Prostate gland (tissue), 2 donors: ENCODE measurements at regions not wholly inside any gene's neighbourhood (a gene's known extent, or its start where the extent isn't known, plus 50 kb on each side); places are given as distances from the start of the nearest gene placed in this dataset.

ENCODE experiments used
- DNase-seq: peaks from one replicate; pipeline ENCODE4 v3.0.0-alpha.2; 2019; ENCODE audit warnings: low spot score
- H3K27ac ChIP-seq, 2 donors: fragments of 200-600 bp; sonication (generic); 2 replicates each; pipeline ENCODE4 v1.5.1; 2017 to 2019
- H3K27me3 ChIP-seq: fragments of 200-600 bp; sonication (generic); replicated peaks from 2 replicates; pipeline ENCODE4 v1.5.1; 2019; ENCODE audit not compliant: insufficient read depth
- H3K36me3 ChIP-seq, 2 donors: fragments of 200-600 bp; sonication (generic); 1 replicate in 1 of 2; 2 replicates in 1 of 2; pipeline versions ENCODE4 v1.5.1 to v1.8.1; 2017 to 2019
- H3K4me1 ChIP-seq: fragments of 200-600 bp; sonication (generic); replicated peaks from 2 replicates; pipeline ENCODE4 v1.5.1; 2019
- H3K4me3 ChIP-seq, 2 donors: fragments of 200-600 bp; sonication (generic); 2 replicates each; pipeline ENCODE4 v1.5.1; 2017 to 2019
- H3K9me3 ChIP-seq: fragments of 200-600 bp; sonication (generic); 2 replicates; pipeline ENCODE4 v1.5.1; 2017
- POLR2A ChIP-seq: fragments of 450-650 bp; IDR thresholded peaks from one replicate; pipeline ENCODE4 v1.6.1; 2016; ENCODE audit warnings: antibody characterized with exemption, mild to moderate bottlenecking
- POLR2AphosphoS5 ChIP-seq: sonication (generic); formaldehyde crosslinking; IDR thresholded peaks from one replicate; pipeline ENCODE4 v1.6.1; 2017; ENCODE audit warnings: antibody characterized with exemption
- WGBS: methylation state at CpG from one replicate; pipeline ENCODE4 v1.1.5; 2018; 5-methylcytosine and 5-hydroxymethylcytosine counted together
- intact Hi-C: fragments of 100-400 bp; cut with DNase I; formaldehyde crosslinking; loops from one replicate; pipeline ENCODE4 v1.14.2; 2022
- TF ChIP-seq, protein P1 (sequence below), 4 experiments: fragments of 200-600 bp in 2 of 4; fragments of 450-650 bp in 2 of 4; sonication (generic) in 2 of 4; IDR thresholded peaks; 1 replicate in 3 of 4; 2 replicates in 1 of 4; pipeline ENCODE4 v1.5.1; 2016 to 2019; ENCODE audit warnings: antibody characterized with exemption in 4 of 4, mild to moderate bottlenecking in 2 of 4, moderate library complexity in 2 of 4

DNA sequence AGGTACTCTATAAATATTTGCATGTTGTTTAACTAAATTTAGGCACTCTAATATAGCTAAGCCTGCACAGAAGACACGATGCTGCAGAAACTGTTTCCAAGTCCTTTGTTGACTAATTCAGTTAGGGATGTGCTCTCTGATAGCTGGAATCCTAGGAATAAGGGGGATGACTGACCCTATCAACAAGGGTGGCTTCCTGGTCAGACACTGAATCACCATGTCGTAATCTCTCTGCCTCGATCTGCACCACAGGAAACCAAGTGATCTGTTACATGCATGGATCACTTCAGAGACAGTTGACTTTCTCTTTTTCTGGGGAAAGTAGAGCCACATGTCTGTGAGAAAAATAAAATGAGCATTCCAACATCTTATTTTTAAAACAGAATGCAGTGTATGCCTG, 169.1 kb downstream of the GUCY2F start:
- DNase-seq: no peak
- intact Hi-C loops: no loop called here
- 43% methylated on average over 3 of the region's 3 CpGs for WGBS
- Histone ChIP-seq H3K4me3 (no peak overlapping the region), H3K4me1 (no peaks in the 10 kb centered on the region), H3K9me3 (no peaks in the 10 kb centered on the region), H3K27ac (no peak overlapping the region), H3K27me3 (no peaks in the 10 kb centered on the region), H3K36me3 (no peaks in the 10 kb centered on the region)
- TF ChIP-seq, protein P1, sequence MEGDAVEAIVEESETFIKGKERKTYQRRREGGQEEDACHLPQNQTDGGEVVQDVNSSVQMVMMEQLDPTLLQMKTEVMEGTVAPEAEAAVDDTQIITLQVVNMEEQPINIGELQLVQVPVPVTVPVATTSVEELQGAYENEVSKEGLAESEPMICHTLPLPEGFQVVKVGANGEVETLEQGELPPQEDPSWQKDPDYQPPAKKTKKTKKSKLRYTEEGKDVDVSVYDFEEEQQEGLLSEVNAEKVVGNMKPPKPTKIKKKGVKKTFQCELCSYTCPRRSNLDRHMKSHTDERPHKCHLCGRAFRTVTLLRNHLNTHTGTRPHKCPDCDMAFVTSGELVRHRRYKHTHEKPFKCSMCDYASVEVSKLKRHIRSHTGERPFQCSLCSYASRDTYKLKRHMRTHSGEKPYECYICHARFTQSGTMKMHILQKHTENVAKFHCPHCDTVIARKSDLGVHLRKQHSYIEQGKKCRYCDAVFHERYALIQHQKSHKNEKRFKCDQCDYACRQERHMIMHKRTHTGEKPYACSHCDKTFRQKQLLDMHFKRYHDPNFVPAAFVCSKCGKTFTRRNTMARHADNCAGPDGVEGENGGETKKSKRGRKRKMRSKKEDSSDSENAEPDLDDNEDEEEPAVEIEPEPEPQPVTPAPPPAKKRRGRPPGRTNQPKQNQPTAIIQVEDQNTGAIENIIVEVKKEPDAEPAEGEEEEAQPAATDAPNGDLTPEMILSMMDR (IDR thresholded peaks at IDR 0.05): no peak
- TF ChIP-seq POLR2AphosphoS5 (no peak), POLR2A (no peak)

GRCh38 chrX:109310031-109310430, 171.9 kb downstream of the GUCY2F start:
- DNase-seq: no peak
- H3K36me3 ChIP-seq: no peaks in the 10 kb centered on the region
- no peaks in the 10 kb centered on the region for H3K4me1 ChIP-seq
- no peaks in the 10 kb centered on the region for H3K27me3 ChIP-seq
- TF ChIP-seq POLR2A (no peak), POLR2AphosphoS5 (no peak)
- TF ChIP-seq, protein P1 (IDR thresholded peaks at IDR 0.05): no peak
- 89% methylated on average over 8 of the region's 8 CpGs for WGBS
- intact Hi-C loops: no loop called here
- H3K4me3 ChIP-seq: no peak overlapping the region
- no peaks in the 10 kb centered on the region for H3K9me3 ChIP-seq
- H3K27ac ChIP-seq: no peak overlapping the region

GRCh38 chrX:109301177-109301576, 180.7 kb downstream of the GUCY2F start:
- H3K4me1 ChIP-seq: no peaks in the 10 kb centered on the region
- DNase-seq: no peak
- TF ChIP-seq POLR2A (no peak), POLR2AphosphoS5 (no peak)
- TF ChIP-seq, protein P1 (IDR thresholded peaks at IDR 0.05): no peak
- no peak overlapping the region for H3K4me3 ChIP-seq
- 66% methylated on average over 2 of the region's 2 CpGs for WGBS
- no peaks in the 10 kb centered on the region for H3K36me3 ChIP-seq
- no peak overlapping the region for H3K27ac ChIP-seq
- H3K9me3 ChIP-seq: no peaks in the 10 kb centered on the region
- intact Hi-C loops: no loop called here
- H3K27me3 ChIP-seq: no peaks in the 10 kb centered on the region

- H3K4me1 ChIP-seq: no peaks in the 10 kb centered on the region
- no peak for DNase-seq
- H3K9me3 ChIP-seq: no peaks in the 10 kb centered on the region
- H3K36me3 ChIP-seq: no peaks in the 10 kb centered on the region
- TF ChIP-seq POLR2A: no peak
- TF ChIP-seq POLR2AphosphoS5: no peak
- TF ChIP-seq, protein P1 (IDR thresholded peaks at IDR 0.05): no peak
- H3K27ac ChIP-seq: no peak overlapping the region
- H3K27me3 ChIP-seq: no peaks in the 10 kb centered on the region
- H3K4me3 ChIP-seq: no peak overlapping the region
- WGBS: 13% methylated on average over 1 of the region's 1 CpG
- intact Hi-C loops: no loop called here
Observed at GRCh38 chrX:109300415-109300814, 181.5 kb downstream of the GUCY2F start.

DNA sequence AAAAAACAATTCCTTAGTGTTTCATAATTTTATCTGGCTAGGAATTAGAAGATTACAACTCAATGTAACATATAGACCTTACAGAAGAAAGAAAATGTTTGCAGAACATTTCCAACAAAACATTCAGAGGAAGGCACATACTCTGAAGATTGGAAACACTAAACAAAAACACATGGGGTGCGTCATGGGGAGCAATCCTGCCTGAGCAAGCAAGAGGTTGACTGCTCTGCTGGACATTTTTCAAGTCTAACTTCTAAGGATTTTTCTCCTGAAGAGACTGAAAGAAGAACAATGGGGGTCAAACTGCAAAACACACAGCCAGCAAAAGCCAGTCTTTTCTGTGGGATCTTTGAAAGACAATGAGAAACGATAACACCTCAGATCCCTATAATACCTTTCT, 182.8 kb downstream of the GUCY2F start:
- TF ChIP-seq POLR2A (no peak), POLR2AphosphoS5 (no peak)
- TF ChIP-seq, protein P1 (IDR thresholded peaks at IDR 0.05): no peak
- no peaks in the 10 kb centered on the region for H3K9me3 ChIP-seq
- H3K4me3 ChIP-seq: no peak overlapping the region
- no peaks in the 10 kb centered on the region for H3K36me3 ChIP-seq
- H3K27ac ChIP-seq: no peak overlapping the region
- no peak for DNase-seq
- intact Hi-C loops: no loop called here
- 40% methylated on average over 2 of the region's 2 CpGs for WGBS
- H3K27me3 ChIP-seq: no peaks in the 10 kb centered on the region
- no peaks in the 10 kb centered on the region for H3K4me1 ChIP-seq
